GM21367 (cell line): ENCODE measurements at regions not wholly inside any gene's neighbourhood (a gene's known extent, or its start where the extent isn't known, plus 50 kb on each side); places are given as distances from the start of the nearest gene placed in this dataset.
"Not testable (repeated sequence)": the region's sequence is repeated elsewhere in the genome, so short reads cannot be mapped to it uniquely, and the experiment has no call there.

Experiments used
- ATAC-seq: cut with Tn5 transposase; IDR thresholded peaks from one replicate; pipeline ENCODE4 v1.9.1; 2021; ENCODE audit not compliant: unreplicated experiment

DNA sequence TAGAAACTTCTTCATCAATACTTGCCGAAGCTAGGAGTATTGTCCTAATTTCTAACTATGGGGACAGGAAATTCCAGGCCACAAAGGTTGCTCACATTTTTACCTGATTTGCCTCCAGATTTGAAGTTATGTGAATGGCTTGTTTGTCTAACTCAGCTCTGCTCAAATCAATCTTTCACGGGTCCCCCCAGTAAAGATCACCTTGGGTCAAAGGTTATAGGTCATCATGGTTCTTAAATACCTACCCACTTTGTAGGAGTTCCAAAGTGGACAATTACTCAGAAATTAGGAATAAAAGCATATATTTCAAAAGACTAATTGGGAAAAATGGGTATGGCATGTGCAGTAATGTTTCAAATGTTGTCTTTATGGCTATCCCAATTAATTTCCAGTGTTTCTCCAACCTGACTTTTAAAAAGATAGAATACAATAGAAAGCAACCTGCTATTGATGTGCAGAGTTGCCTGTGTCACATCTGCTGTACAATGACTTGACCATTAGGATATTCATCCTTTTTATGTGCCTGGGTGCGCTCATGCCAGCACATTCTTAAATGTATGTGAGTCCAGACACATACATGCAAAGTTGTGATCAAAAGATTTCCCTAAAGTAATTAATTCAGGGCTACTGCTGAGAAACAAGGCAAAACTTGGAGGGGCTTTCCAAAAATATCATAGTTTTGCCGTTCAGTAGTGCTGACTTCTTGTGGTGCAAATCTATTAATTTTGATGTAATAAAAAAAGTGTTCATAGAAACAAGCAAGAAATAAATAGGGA, 126.1 kb downstream of the MYCN start:
- ATAC-seq: no peak

DNA sequence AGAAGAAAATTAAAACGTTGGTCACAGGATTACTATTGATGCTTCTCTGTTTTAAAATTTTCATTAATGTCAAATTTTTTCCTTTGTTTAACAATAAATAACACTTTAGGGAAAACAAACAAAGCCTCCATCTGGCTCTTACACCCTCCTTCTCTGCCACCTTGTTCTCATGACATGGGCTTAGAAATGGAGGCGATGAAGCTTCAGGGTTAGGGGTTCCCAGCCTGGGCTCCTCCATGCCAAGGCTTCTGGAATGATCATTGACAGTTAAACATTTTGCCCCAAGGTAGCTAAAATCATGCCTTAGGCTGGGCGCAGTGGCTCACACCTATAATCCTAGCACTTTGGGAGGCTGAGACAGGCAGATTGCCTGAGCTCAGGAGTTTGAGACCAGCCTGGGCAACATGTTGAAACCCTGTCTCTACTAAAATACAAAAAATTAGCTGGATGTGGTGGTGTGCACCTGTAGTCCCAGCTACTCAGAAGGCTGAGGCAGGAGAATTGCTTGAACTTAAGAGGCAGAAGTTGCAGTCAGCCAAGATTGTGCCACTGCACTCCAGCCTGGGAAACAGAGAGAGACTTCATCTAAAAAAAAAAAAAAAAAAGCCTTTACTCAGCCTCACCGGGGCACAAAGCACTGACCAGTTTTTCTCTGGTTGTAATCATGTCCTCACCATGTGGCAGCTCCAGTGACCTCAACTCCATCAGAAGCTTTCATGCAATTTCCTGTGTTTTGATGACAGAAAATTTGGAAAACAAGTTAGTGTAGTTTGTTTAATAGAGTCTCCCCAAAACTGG, 125.1 kb downstream of the MYCN start:
- not testable (repeated sequence) for ATAC-seq

DNA sequence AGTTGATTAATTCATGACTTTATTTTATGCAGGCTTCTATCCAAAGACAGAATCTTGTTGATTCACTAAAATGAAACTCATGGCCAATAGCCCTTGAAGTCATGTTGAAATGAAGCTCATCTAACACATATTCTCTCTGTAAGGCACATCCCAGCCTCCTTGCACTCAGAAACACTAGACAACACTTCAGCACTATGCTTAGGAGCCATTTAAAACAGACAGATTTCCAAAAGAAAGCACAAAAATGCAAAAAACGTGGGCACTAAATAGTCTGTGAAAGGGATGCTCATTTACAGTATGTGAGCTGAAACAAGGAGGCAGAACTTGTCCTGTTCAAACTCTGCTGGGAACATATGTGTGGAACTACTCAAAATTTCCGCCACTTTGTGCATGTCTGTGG, 124.4 kb downstream of the MYCN start:
- ATAC-seq: no peak

DNA sequence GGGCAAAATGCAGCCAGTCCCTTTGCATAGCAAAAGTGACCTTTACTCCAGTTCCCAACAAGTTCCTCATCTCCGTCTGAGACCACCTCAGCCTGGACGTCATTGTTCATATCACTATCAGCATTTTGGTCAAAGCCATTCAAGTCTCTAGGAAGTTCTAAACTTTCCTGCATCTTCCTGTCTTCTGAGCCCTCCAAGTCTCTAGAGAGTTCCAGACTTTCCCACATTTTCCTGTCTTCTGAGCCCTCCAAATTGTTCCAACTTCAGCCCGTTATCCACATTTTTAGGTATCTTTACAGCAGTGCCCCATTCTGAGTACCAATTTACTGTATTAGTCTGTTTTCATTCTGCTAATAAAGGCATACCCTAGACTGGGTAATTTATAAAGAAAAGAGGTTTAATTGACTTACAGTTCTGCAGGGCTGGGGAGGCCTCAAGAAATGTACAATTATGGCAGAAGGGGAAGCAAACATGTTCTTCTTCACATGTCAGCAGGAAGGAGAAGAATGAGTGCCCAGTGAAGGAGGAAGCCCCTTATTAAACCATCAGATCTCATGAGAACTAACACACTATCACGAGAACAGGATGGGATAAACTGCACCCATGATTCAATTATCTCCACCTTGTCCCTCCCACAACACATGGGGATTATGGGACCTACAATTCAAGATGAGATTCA, 123.7 kb downstream of the MYCN start:
- no peak for ATAC-seq

DNA sequence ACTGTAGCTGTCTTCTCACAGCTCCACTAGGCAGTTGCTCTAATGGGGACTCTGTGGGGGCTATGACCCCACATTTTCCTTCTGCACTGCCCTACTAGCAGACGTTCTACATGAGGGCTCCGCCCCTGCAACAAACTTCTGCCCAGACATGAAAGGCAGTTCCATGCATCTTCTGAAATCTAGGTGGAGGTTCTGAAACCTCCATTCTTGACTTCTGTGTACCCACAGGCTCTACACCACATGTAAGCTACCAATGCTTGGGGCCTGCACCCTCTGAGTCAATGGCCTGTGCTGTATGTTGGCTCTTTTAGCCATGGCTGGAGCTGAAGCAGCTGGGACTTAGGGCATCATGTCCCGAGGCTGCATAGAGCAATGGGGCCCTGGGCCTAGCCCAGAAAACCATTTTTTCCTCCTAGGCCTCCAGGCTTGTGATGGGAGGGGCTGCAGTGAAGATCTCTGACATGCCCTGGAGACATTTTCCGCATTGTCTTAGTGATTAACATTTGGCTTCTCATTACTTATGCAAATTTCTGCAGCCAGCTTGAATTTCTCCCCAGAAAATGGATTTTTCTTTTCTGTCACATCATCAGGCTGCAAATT, 123.0 kb downstream of the MYCN start:
- no peak for ATAC-seq

DNA sequence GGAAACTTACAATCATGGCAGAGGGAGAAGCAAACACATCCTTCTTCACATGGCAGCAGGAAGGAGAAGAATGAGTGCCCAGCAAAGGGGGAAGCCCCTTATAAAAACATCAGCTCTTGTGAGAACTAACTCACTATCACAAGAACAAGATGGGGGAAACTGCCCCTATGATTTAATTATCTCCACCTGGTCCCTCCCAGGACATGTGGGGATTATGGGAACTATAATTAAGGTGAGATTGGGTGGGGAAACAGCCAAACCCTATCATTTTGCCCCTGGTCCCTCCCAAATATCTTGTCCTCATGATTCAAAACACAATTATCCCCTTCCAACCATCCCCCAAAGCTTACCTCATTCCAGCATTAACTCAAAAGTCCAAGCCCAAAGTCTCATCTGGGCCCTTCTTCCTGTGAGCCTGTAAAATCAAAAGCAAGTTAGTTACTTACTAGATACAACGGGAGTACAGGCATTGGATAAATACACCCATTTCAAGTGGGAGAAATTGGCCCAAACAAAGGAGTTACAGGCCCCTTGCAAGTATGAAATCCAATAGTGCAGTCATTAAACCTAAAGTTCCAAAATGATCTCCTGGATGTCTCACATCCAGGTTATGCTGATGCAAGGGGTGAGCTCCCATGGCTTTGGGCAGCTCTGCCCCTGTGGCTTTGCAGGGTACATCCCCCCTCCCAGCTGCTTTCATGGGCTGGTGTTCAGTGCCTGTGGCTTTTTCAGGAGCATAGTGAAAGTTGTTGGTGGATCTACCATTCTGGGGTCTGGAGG, 122.3 kb downstream of the MYCN start:
- ATAC-seq: no peak

DNA sequence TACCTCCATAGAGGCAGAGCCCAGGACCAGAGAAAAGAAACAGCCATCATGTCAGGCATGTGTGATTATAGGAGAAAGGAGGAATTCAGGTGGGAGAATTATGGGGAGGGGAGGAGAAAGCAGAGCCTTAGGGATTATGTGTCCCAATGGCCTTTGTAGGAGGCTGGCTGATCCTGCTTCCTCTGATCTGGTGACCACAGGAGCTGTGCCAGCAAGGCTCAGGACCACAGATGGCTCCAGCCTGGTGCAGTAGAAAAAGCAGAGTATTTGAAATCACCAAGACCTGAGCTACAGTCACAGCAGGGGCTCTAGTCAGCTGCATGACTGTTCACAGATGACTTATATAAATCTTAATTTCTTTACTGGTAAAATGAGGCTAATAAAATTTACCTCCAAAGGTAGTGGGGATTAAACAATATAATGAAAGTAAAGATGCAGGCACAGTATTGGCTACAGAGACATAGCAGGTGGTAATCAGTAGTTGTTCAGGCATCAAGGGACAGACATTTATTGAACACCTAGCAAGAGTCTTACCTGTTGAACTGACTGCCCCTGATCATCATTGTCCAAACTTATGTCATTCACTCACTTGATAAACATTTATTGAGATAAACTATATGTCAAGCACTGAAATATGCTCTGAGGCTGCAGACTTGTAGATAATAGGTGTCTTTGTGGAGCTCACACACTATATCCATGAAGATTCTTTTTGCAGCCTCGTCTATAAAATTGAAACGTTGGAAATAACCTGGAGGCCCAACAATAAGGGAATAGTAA, 121.3 kb downstream of the MYCN start:
- no peak for ATAC-seq

DNA sequence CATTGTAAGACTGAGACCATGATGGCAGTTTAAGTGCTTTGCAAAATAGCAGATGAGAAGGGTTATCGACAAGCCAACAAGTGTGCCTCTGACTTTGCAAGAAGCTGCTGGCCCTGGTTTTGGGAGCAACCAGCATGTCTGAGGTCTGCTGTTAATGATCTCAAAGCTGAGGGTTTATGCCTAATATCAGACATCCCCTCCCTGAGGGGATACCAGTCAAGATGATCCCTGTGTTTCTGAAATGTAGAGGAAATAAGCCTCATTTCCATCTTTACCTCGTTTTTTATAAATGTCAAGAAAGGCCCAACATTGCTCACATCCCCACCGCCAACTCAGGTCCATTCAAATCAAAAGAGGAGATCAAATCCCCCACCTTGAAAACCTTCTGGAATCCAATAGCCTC, 120.6 kb downstream of the MYCN start:
- ATAC-seq: no peak

DNA sequence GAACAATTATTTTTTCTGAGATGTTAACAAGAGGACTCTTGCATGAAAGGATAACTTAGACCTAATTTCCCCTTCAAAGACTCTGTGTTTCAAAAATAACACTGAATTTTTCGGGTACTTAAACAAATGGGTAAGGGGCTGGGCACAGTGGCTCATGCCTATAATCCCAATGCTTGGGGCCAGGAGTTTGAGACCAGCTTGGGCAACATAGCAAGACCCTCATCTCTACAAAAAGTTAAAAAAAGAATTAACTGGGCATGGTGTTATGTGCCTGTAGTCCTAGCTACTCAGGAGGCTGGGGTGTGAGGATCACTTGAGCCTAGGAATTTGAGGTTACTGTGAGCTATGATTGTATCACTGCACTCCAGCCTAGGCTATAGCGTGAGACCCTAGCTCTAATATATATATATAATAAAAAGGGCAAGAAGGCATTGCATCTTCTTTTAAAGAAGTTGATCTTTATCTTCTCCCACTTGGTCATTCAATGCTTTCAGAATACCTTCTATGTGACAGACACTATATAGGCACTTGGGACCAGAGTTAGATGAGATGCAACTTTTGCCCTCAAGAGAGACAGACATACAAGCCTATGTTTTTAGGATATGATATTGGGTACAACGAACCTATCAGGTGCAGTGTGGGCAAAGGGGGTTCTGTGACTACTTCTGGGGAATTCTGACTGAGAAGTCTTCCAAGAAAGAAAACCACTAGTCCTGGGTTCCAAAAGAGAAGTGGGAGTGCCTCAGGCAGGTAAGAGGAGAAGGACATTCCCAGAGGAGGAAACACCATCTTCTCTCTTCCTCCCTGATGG, 120.0 kb downstream of the MYCN start:
- no peak for ATAC-seq

DNA sequence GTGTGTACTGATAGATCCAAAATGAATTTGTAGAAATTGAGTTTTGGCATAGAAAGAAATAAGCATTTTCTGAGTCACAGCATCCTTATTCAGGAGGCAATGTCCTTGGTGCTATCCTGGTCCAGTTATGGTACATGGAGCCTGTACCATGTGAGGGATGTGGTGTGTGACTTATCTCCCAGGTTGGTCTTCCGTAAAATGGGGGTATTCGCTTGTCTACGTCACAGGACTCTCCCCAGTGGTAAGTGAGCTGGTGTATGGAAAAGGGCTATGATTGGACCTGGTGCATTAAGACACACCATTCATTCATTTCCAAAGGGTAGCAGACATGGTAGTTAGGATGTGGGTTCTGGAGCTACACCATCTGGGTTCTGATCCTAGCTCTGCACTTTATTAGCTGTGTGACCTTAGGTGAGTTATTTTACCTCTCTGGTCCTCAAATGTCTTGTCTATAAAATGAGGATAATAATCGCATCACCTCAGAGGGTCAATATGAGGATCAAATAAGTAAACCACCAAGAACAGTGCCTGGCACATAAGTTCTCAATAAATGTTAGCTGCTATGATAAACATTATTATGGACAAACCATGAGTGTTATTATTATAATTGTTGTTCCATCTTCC, 119.2 kb downstream of the MYCN start:
- ATAC-seq: no peak

DNA sequence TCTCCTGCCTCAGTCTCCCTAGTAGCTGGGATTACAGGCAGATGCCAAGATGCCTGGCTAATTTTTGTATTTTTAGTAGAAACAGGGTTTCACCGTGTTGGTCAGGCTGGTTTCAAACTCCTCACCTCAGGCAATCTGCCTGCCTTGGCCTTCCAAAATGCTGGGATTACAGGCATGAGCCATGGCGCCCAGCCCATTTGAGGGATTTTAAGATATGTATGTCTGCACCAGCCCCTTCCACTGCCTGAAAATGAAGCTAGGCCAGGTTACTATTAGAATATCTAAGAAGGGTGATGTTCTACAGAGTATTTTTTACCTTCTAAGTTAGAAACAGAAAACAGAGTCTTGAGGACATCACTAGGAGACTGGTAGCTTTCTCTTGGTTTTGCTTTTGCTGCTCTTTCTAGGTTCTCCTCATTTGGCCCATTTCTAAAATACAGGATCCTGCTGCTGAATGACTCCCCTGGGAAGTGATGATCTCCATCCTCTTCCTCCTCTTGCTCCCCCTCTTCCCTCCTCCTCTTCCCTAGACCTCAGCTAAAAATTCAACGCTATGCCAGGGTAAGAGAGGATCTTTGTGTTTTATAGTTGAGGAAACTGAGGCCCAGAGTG, 118.5 kb downstream of the MYCN start:
- no peak for ATAC-seq

DNA sequence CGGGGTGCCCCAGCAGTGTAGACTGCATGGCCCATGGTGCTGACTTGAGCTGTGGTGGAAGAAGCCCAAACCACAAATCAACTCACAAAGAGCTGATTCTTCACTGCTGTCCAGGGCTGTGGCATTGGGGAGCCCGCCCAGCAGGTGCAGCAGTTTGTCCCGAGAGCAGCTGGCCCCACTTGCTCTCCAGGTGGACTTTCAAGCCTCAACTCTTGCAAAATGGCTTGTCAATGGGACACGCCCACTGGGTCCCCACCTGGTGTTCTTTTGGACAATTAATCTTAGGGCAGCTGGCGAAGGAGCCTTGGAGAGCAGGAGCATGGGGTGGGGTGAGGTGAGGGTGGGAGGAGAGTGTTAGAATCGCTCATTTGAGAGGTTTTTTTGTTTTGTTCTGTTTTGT, 117.9 kb downstream of the MYCN start:
- ATAC-seq: no peak

DNA sequence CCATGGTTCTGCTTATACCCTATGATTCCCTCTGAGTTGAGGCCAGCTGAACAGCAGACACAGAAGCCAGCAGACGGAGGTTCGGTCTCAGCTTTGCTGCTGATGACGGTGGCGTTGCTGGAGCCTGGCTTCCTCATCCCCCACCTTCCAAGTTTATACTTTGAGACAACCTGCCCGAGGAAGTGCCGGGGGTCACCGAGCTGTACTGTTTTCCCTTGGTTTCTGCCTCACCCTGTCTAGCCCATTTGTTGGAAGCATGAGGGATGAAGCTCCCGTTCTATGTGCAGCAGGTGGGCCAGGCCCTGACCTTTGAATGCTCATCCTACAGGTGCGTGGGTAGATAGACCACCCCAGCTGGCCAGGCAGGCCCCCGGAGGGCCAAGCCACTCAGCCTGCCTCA, 117.3 kb downstream of the MYCN start:
- ATAC-seq: no peak

DNA sequence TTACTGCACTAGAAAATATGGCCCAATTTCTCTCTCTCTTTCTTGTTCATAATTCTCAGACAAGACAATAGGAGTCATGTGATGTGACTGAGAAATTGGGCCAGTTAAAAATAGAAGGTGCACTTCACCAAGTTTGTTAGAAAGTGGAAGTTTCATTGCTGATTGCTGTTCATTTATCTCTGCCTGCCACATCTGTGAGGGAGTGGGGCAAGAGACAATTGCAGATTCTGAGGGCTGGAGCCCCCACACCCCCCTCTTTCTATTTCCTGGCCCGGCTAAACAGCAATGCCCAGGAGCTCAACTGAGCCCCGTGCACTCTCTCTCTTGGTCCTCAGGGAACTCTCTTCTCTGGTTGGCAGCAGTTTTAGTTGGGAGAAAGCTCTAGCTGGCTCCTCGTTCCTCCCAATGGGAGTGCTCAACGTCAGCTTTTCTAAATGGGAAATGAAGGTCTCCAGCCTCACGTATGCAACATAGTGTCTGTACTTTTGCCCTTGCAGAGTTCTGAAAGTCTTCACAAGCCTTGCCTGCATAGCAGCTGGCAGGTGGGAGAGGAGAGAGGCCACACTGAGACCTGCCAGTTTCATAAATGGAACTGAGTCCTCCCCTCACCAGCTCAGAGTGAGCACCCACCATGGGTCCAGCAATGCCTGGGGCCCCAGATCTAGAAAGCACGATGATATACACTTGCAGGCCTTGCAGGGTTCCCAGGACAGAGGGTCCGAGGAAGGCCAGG, 115.7 kb downstream of the MYCN start:
- ATAC-seq: peak; percentile 87

DNA sequence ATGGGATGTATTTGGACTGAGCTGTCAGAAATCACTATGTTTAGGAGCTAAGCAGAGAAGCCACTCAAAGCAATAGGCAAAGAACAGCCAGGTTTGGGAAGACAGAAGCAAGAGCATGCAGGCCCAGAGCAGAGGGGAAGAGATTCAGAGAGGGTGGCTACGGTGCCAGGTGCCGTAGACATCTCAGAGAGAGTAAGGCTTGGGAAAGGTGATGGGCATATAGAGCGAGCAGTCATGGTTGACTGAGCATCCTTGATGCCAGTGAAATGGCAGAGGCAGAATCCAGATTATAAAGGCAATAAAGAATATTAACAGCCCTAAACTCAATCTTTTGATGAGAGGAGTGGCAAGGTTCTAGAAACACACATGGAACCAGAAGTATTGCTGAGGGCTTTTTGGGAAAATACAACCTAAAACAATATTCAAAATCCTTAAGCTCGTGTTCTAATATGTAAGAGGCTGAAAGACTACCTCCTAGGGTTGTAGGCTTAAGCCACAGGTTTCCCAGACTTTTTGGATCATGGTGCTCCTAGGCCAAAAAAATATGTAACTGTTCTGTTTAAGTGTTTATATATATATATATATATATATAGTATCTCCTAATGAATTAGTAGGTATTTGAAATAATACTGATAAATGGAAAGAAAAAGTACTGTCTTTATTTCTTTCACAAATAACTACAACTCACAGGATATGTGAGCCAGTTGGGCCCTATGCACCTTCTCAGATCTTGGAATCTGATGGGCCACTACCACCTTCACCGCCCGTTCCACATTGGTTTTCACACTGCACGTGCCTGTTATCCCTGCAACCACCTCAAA, 113.3 kb downstream of the MYCN start:
- ATAC-seq: no peak

DNA sequence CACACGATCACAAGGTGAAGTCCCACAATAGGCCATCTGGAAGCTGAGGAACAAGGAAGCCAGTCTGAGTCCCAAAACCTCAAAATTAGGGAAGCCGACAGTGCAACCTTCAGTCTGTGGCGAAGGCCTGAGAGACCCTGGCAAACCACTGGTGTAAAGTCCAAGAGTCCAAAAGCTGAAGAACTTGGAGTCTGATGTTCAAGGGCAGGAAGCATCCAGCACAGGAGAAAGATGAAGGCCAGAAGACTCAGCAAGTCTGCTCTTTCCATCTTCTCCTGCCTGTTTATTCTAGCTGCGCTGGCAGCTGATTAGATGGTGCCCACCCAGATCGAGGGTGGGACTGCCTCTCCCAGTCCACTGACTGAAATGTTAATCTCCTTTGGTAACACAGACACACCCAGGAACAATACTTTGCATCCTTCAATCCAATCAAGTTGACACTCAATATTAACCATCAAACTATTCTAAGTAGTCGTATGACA, 112.3 kb downstream of the MYCN start:
- not testable (repeated sequence) for ATAC-seq
